Fibroblast of pulmonary artery (primary cell): ENCODE measurements at regions not wholly inside any gene's neighbourhood (a gene's known extent, or its start where the extent isn't known, plus 50 kb on each side); places are given as distances from the start of the nearest gene placed in this dataset.

Experiments
- DNase-seq: peaks from one replicate; pipeline ENCODE4 v3.0.0-alpha.2; 2010; ENCODE audit warnings: low read depth
- H3K4me3 ChIP-seq: replicated peaks from 2 replicates; pipeline ENCODE4 v1.5.1; 2011; ENCODE audit warnings: low read depth, mild to moderate bottlenecking, control low read depth, low read length, moderate library complexity
- CTCF ChIP-seq: IDR thresholded peaks from 2 replicates; pipeline ENCODE4 v1.5.1; 2011; ENCODE audit warnings: mild to moderate bottlenecking, control low read depth, low read length, inconsistent platforms; ENCODE audit errors: missing control alignments

DNA sequence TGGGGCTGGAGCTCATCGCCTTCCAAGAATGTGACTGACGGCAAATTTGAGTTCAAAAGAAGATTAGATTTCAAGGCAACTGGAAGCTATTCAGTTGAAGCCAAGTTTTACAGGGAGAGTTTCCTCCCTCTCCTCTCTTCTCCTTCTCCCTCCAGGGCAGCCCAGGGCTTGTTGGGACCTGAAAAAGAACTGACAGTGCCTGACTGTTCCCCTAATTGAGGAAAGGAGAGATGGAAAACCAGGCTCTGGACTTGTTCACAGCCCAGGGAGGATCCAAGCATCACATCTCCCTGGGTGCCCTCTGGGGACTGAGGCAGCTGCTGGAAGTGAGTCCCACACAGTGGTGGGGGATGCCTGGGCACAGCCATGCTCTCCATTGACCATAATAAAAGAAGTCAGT is 88.1 kb downstream of the THNSL2 start:
- TF ChIP-seq CTCF, result no peak
- DNase-seq, result no peak
- H3K4me3 ChIP-seq, result no peak overlapping the region

GRCh38 chr2:88254437-88255091 is 84.4 kb downstream of the THNSL2 start:
- TF ChIP-seq CTCF, result no peak
- no peak overlapping the region for H3K4me3 ChIP-seq
- DNase-seq, result no peak

DNA sequence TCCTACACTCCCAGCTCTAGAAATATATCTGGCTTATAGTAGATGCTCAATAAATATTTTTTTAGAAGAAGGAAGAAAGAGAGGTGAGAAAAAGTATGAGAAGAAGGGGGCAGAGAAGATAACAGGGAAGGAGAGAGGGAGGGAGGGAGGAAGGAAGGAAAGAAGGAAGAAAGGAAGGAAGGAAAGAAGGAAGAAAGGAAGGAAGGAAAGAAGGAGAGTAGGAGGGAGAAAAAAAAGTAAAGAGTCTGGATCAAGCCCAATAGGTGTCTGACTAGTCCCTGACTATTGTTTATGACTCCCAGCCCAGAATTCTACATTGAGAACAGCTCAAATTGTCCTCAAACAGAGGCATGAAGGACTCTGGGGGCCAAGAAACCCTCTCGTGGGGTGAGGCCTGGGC is 83.9 kb downstream of the THNSL2 start:
- no peak for TF ChIP-seq CTCF
- DNase-seq, result no peak
- no peak overlapping the region for H3K4me3 ChIP-seq

GRCh38 chr2:88253375-88253774 is 83.2 kb downstream of the THNSL2 start:
- TF ChIP-seq CTCF, result no peak
- DNase-seq, result no peak
- no peak overlapping the region for H3K4me3 ChIP-seq

- no peak for DNase-seq
- H3K4me3 ChIP-seq, result no peak overlapping the region
- TF ChIP-seq CTCF, result no peak
Observed at GRCh38 chr2:88252646-88253045, 82.5 kb downstream of the THNSL2 start.

DNA sequence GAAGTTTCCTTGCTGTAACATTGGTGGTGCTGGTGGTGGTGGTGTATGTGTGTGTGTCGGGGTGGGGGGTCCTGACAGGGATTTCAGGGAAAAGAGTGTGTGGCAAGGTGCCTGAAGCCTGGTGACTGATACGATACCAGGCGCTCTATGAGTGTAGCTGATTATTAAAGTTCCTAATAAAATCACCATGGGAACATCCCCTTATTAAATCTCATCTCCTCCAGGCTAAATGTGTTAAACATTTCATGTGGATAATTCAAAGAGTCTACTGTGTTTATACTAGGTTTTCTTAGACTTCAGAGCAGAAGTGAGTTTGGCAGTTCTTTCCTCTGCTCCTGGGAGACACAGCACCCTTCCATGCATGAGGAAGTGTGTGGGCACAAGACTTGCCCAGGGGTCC is 82.0 kb downstream of the THNSL2 start:
- H3K4me3 ChIP-seq, result no peak overlapping the region
- no peak for DNase-seq
- TF ChIP-seq CTCF, result no peak

DNA sequence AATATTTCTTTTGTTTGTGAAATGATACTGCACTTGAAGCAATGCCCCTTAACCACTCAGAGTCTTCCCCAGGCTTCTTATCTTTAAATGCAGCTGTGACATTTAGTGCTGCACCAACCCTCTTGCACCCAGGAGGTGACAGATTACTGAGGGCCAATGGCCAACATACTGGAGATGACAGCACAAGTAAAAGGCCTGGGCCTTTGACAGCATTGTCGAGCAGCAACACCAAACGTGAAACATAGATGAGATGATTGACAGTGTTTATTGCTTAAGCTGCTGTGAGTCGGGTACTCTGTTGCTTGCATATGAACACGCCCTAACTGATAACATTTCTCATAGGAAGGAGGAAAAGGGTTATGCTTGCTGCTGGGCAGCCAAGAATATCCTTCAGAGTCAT is 80.3 kb downstream of the THNSL2 start:
- TF ChIP-seq CTCF, result no peak
- no peak for DNase-seq
- no peak overlapping the region for H3K4me3 ChIP-seq
